ENCODE measurements at regions not wholly inside any gene's neighbourhood (a gene's known extent, or its start where the extent isn't known, plus 50 kb on each side); places are given as distances from the start of the nearest gene placed in this dataset.

- no peaks in the 10 kb centered on the region for H3K27me3 ChIP-seq (ENCODE audit: control insufficient read depth, insufficient read depth, low read length)
- H3K36me3 ChIP-seq (ENCODE audit: control insufficient read depth, insufficient read depth, low read length) = no peaks in the 10 kb centered on the region
- no peaks in the 10 kb centered on the region for H3K9me3 ChIP-seq (ENCODE audit: control insufficient read depth, insufficient read depth, low read length)
- no peak overlapping the region for H3K27ac ChIP-seq (ENCODE audit: low read depth, low read length)
- no peaks in the 10 kb centered on the region for H3K4me1 ChIP-seq (ENCODE audit: control insufficient read depth, insufficient read depth, low read length)
- H3K4me3 ChIP-seq (ENCODE audit: low read depth, low read length) = no peak overlapping the region
- no peak overlapping the region for H3K9ac ChIP-seq (ENCODE audit: low read depth, low read length)
Observed at GRCh38 chr12:19891936-19892591, 452.8 kb downstream of the AEBP2 start.

GRCh38 chr12:19893514-19893913 lies 454.2 kb downstream of the AEBP2 start:
- Histone ChIP-seq H3K27ac (ENCODE audit: low read depth, low read length) (no peak overlapping the region), H3K4me3 (ENCODE audit: low read depth, low read length) (no peak overlapping the region), H3K9ac (ENCODE audit: low read depth, low read length) (no peak overlapping the region)

DNA sequence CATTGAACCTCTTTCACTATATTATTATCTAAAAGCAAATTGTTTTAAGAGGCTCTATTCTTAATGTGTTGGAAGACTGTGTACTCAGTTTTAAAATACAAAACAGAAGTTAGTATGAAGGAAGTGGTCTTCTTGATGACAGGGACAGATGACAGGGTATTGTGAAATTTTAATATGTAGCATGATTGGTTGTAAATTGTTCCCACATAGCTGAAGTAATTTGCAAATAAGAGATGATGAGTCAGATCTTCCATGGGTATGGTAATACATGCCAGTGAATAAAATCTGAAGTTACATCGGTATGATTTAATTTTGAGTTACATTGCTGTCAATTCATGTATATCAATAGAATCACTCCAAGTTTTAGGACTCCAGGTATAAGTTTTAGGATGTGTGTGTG lies 454.8 kb downstream of the AEBP2 start:
- Histone ChIP-seq H3K36me3 (ENCODE audit: control insufficient read depth, insufficient read depth, low read length) (no peaks in the 10 kb centered on the region), H3K27me3 (ENCODE audit: control insufficient read depth, insufficient read depth, low read length) (no peaks in the 10 kb centered on the region), H3K4me1 (ENCODE audit: control insufficient read depth, insufficient read depth, low read length) (no peaks in the 10 kb centered on the region), H3K9ac (ENCODE audit: low read depth, low read length) (no peak overlapping the region), H3K9me3 (ENCODE audit: control insufficient read depth, insufficient read depth, low read length) (no peaks in the 10 kb centered on the region), H3K27ac (ENCODE audit: low read depth, low read length) (no peak overlapping the region), H3K4me3 (ENCODE audit: low read depth, low read length) (no peak overlapping the region)

More at GRCh38 chr12:19893514-19893913, 454.2 kb downstream of the AEBP2 start:
- Histone ChIP-seq H3K4me1 (ENCODE audit: control insufficient read depth, insufficient read depth, low read length) (no peaks in the 10 kb centered on the region), H3K27me3 (ENCODE audit: control insufficient read depth, insufficient read depth, low read length) (no peaks in the 10 kb centered on the region), H3K36me3 (ENCODE audit: control insufficient read depth, insufficient read depth, low read length) (no peaks in the 10 kb centered on the region), H3K9me3 (ENCODE audit: control insufficient read depth, insufficient read depth, low read length) (no peaks in the 10 kb centered on the region)

DNA sequence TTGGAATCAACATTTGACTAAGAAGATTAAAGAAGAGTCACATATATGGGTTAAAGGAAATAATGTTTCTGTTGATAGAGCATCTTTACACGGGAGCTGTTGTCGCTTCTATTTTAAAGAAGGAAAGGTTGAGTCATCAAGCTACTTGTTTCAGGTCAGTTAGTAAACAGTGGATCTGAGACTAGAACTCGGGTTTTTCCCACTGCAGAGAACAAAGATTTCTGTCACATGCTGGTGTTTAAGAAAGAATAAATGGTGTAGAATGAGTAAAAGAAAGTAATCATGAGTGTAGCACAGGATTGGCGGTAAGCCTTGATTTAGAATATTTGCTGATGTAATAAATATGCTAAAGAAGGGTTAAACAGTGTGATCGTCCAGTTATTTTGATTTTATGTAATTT lies 455.5 kb downstream of the AEBP2 start:
- Histone ChIP-seq H3K4me1 (ENCODE audit: control insufficient read depth, insufficient read depth, low read length) (no peaks in the 10 kb centered on the region), H3K4me3 (ENCODE audit: low read depth, low read length) (no peak overlapping the region), H3K27ac (ENCODE audit: low read depth, low read length) (no peak overlapping the region), H3K9ac (ENCODE audit: low read depth, low read length) (no peak overlapping the region), H3K27me3 (ENCODE audit: control insufficient read depth, insufficient read depth, low read length) (no peaks in the 10 kb centered on the region), H3K9me3 (ENCODE audit: control insufficient read depth, insufficient read depth, low read length) (no peaks in the 10 kb centered on the region), H3K36me3 (ENCODE audit: control insufficient read depth, insufficient read depth, low read length) (no peaks in the 10 kb centered on the region)

GRCh38 chr12:19895246-19896020 lies 456.1 kb downstream of the AEBP2 start:
- no peaks in the 10 kb centered on the region for H3K4me1 ChIP-seq (ENCODE audit: control insufficient read depth, insufficient read depth, low read length)
- no peak overlapping the region for H3K4me3 ChIP-seq (ENCODE audit: low read depth, low read length)
- H3K9me3 ChIP-seq (ENCODE audit: control insufficient read depth, insufficient read depth, low read length) = no peaks in the 10 kb centered on the region

DNA sequence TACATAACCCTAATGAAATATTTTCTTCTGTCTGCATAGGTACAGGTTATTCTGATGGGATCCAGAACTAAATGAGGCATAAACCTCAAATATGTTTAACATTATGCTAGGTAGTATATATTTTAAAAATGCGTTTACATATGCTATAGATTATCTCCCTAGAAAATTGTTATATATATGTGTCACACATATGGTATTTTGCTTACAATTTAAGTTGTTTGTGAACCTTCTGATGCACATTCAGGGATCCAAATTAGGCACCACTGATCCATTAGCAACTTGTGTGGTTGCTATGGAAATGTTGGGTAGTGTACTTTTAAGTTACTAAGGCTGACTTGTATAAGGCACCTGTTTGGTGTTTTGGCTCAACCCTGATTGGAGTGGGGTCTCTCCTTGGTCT lies 456.7 kb downstream of the AEBP2 start:
- Histone ChIP-seq H3K4me1 (ENCODE audit: control insufficient read depth, insufficient read depth, low read length) (no peaks in the 10 kb centered on the region), H3K27ac (ENCODE audit: low read depth, low read length) (no peak overlapping the region), H3K27me3 (ENCODE audit: control insufficient read depth, insufficient read depth, low read length) (no peaks in the 10 kb centered on the region), H3K4me3 (ENCODE audit: low read depth, low read length) (no peak overlapping the region), H3K9me3 (ENCODE audit: control insufficient read depth, insufficient read depth, low read length) (no peaks in the 10 kb centered on the region), H3K36me3 (ENCODE audit: control insufficient read depth, insufficient read depth, low read length) (no peaks in the 10 kb centered on the region), H3K9ac (ENCODE audit: low read depth, low read length) (no peak overlapping the region)

More at GRCh38 chr12:19895246-19896020, 456.1 kb downstream of the AEBP2 start:
- H3K9ac ChIP-seq (ENCODE audit: low read depth, low read length) = no peak overlapping the region
- H3K27ac ChIP-seq (ENCODE audit: low read depth, low read length) = no peak overlapping the region
- no peaks in the 10 kb centered on the region for H3K36me3 ChIP-seq (ENCODE audit: control insufficient read depth, insufficient read depth, low read length)
- no peaks in the 10 kb centered on the region for H3K27me3 ChIP-seq (ENCODE audit: control insufficient read depth, insufficient read depth, low read length)

GRCh38 chr12:19896534-19896933 lies 457.2 kb downstream of the AEBP2 start:
- Histone ChIP-seq H3K9me3 (ENCODE audit: control insufficient read depth, insufficient read depth, low read length) (no peaks in the 10 kb centered on the region), H3K36me3 (ENCODE audit: control insufficient read depth, insufficient read depth, low read length) (no peaks in the 10 kb centered on the region), H3K27ac (ENCODE audit: low read depth, low read length) (no peak overlapping the region), H3K9ac (ENCODE audit: low read depth, low read length) (no peak overlapping the region), H3K27me3 (ENCODE audit: control insufficient read depth, insufficient read depth, low read length) (no peaks in the 10 kb centered on the region), H3K4me1 (ENCODE audit: control insufficient read depth, insufficient read depth, low read length) (no peaks in the 10 kb centered on the region), H3K4me3 (ENCODE audit: low read depth, low read length) (no peak overlapping the region)

DNA sequence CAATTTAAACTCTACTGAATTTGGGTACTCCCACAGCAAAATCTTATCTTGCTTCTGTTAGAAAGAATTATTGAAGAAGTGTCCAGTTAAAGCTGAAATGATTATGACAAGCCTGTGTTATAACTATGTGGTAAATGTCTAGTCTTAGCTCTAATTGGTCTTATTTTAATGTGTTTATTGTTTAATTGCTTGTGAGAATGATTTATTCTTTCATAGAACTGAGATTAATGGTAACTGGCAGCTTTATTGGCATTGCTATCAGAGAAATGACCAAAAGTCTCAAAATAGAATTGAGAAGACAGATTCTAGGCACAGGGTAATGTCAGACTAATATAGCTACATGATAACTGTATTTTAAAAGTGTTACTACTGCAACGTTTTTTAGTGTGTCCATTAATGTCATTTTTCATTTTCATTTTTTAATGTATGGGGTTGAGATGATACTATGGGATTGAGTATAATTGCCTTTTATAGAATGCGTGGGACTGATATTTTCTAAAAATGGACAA lies 458.7 kb downstream of the AEBP2 start:
- Histone ChIP-seq H3K9me3 (ENCODE audit: control insufficient read depth, insufficient read depth, low read length) (no peaks in the 10 kb centered on the region), H3K36me3 (ENCODE audit: control insufficient read depth, insufficient read depth, low read length) (no peaks in the 10 kb centered on the region), H3K9ac (ENCODE audit: low read depth, low read length) (no peak overlapping the region), H3K27me3 (ENCODE audit: control insufficient read depth, insufficient read depth, low read length) (no peaks in the 10 kb centered on the region), H3K4me3 (ENCODE audit: low read depth, low read length) (no peak overlapping the region), H3K4me1 (ENCODE audit: control insufficient read depth, insufficient read depth, low read length) (no peaks in the 10 kb centered on the region), H3K27ac (ENCODE audit: low read depth, low read length) (no peak overlapping the region)

GRCh38 chr12:19901841-19902240 lies 462.5 kb downstream of the AEBP2 start:
- Histone ChIP-seq H3K36me3 (ENCODE audit: control insufficient read depth, insufficient read depth, low read length) (no peaks in the 10 kb centered on the region), H3K27me3 (ENCODE audit: control insufficient read depth, insufficient read depth, low read length) (no peaks in the 10 kb centered on the region), H3K9ac (ENCODE audit: low read depth, low read length) (no peak overlapping the region), H3K9me3 (ENCODE audit: control insufficient read depth, insufficient read depth, low read length) (no peaks in the 10 kb centered on the region), H3K4me1 (ENCODE audit: control insufficient read depth, insufficient read depth, low read length) (no peaks in the 10 kb centered on the region), H3K4me3 (ENCODE audit: low read depth, low read length) (no peak overlapping the region), H3K27ac (ENCODE audit: low read depth, low read length) (no peak overlapping the region)

DNA sequence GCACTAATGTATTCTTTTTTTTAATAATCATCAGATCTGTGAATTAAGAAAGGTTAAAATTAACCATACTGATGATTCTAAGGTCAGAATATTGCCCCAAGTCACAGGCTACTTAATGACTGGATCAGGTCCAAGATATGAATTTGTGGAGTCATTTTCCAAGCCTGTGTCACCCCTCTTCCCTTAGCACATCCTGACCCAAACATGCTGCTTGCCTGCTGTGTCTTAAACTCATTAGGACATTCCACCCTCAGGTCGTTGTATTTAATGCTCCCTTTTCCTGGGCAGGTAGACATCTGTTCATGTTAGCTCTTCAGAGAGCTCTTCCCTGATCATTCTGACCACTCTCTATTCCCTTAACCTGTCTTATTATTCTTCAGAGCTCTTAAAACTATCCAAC lies 463.5 kb upstream of the PDE3A start:
- Histone ChIP-seq H3K27me3 (ENCODE audit: control insufficient read depth, insufficient read depth, low read length) (no peaks in the 10 kb centered on the region), H3K9me3 (ENCODE audit: control insufficient read depth, insufficient read depth, low read length) (no peaks in the 10 kb centered on the region), H3K36me3 (ENCODE audit: control insufficient read depth, insufficient read depth, low read length) (no peaks in the 10 kb centered on the region), H3K9ac (ENCODE audit: low read depth, low read length) (no peak overlapping the region), H3K4me3 (ENCODE audit: low read depth, low read length) (no peak overlapping the region), H3K27ac (ENCODE audit: low read depth, low read length) (no peak overlapping the region), H3K4me1 (ENCODE audit: control insufficient read depth, insufficient read depth, low read length) (no peaks in the 10 kb centered on the region)

- Histone ChIP-seq H3K9me3 (ENCODE audit: control insufficient read depth, insufficient read depth, low read length) (no peaks in the 10 kb centered on the region), H3K27ac (ENCODE audit: low read depth, low read length) (no peak overlapping the region), H3K36me3 (ENCODE audit: control insufficient read depth, insufficient read depth, low read length) (no peaks in the 10 kb centered on the region), H3K27me3 (ENCODE audit: control insufficient read depth, insufficient read depth, low read length) (no peaks in the 10 kb centered on the region), H3K9ac (ENCODE audit: low read depth, low read length) (no peak overlapping the region), H3K4me1 (ENCODE audit: control insufficient read depth, insufficient read depth, low read length) (peaks cover 4% of the 10 kb centered on the region), H3K4me3 (ENCODE audit: low read depth, low read length) (no peak overlapping the region)
Observed at GRCh38 chr12:19908830-19909229, 459.5 kb upstream of the PDE3A start.

Measured in HUES48 (cell line).